ENCODE measurements at regions not wholly inside any gene's neighbourhood (a gene's known extent, or its start where the extent isn't known, plus 50 kb on each side); places are given as distances from the start of the nearest gene placed in this dataset.
"Not testable (repeated sequence)": the region's sequence is repeated elsewhere in the genome, so short reads cannot be mapped to it uniquely, and the experiment has no call there.

GRCh38 chr13:76829572-76830327, 56.5 kb downstream of the KCTD12 start:
- no peak for DNase-seq

GRCh38 chr13:76828316-76828741, 57.9 kb downstream of the KCTD12 start:
- peak; percentile 5 for DNase-seq

- no peak for DNase-seq
Measured at GRCh38 chr13:76826527-76826926, 59.7 kb downstream of the KCTD12 start.

GRCh38 chr13:76825430-76825829, 60.8 kb downstream of the KCTD12 start:
- no peak for DNase-seq

GRCh38 chr13:76823969-76824368, 62.2 kb downstream of the KCTD12 start:
- no peak for DNase-seq

- no peak for DNase-seq
Measured at GRCh38 chr13:76822698-76823267, 63.4 kb downstream of the KCTD12 start.

GRCh38 chr13:76821222-76821621, 65.0 kb downstream of the KCTD12 start:
- DNase-seq: not testable (repeated sequence)

GRCh38 chr13:76820759-76821158, 65.4 kb downstream of the KCTD12 start:
- DNase-seq: no peak

GRCh38 chr13:76816394-76816793, 69.8 kb downstream of the KCTD12 start:
- DNase-seq: no peak

GRCh38 chr13:76815344-76815743, 70.9 kb downstream of the KCTD12 start:
- no peak for DNase-seq

GRCh38 chr13:76813891-76814290, 72.3 kb downstream of the KCTD12 start:
- no peak for DNase-seq

- DNase-seq: no peak
Measured at GRCh38 chr13:76813000-76813691, 73.1 kb downstream of the KCTD12 start.

- no peak for DNase-seq
Measured at GRCh38 chr13:76812206-76812897, 73.9 kb downstream of the KCTD12 start.

- DNase-seq: no peak
Measured at GRCh38 chr13:76809389-76809788, 76.8 kb downstream of the KCTD12 start.

- DNase-seq: no peak
Measured at GRCh38 chr13:76808927-76809326, 77.3 kb downstream of the KCTD12 start.

- DNase-seq: no peak
Measured at GRCh38 chr13:76804801-76805200, 81.4 kb downstream of the KCTD12 start.

GRCh38 chr13:76803831-76804230, 82.4 kb downstream of the KCTD12 start:
- DNase-seq: no peak

- DNase-seq: no peak
Measured at GRCh38 chr13:76800943-76801342, 85.3 kb downstream of the KCTD12 start.

GRCh38 chr13:76799696-76800095, 86.5 kb downstream of the KCTD12 start:
- no peak for DNase-seq

- DNase-seq: no peak
Measured at GRCh38 chr13:76798037-76798436, 88.2 kb downstream of the KCTD12 start.

- DNase-seq: no peak
Measured at GRCh38 chr13:76797361-76797760, 88.8 kb downstream of the KCTD12 start.

- no peak for DNase-seq
Measured at GRCh38 chr13:76796851-76797250, 89.4 kb downstream of the KCTD12 start.

Data from stimulated activated CD4-positive, alpha-beta T cell treated with anti-CD3 and anti-CD28 coated beads, Interleukin-4, amount 100 ng/mL, for 24 hours (primary cell).